Activated CD4-positive, alpha-beta T cell treated with anti-CD3 and anti-CD28 coated beads, Interleukin-2, amount 10 ng/mL, durations not matched to agents 24 days and 14 days (primary cell): ENCODE measurements at regions not wholly inside any gene's neighbourhood (a gene's known extent, or its start where the extent isn't known, plus 50 kb on each side); places are given as distances from the start of the nearest gene placed in this dataset.

ENCODE experiments used
- DNase-seq: peaks from one replicate; pipeline ENCODE4 v3.0.0; 2022
- H3K27ac Mint-ChIP-seq: one replicate; pipeline ENCODE4 v1.8.0; 2022; ENCODE audit warnings: mild to moderate bottlenecking, mixed read lengths
- H3K27me3 Mint-ChIP-seq: one replicate; pipeline ENCODE4 v1.8.0; 2022; ENCODE audit warnings: mixed read lengths
- H3K36me3 Mint-ChIP-seq: one replicate; pipeline ENCODE4 v1.8.0; 2022; ENCODE audit warnings: low read depth, mild to moderate bottlenecking, mixed read lengths
- H3K4me1 Mint-ChIP-seq: one replicate; pipeline ENCODE4 v1.8.0; 2021; ENCODE audit warnings: mixed read lengths
- H3K4me3 Mint-ChIP-seq: one replicate; pipeline ENCODE4 v1.8.0; 2022; ENCODE audit warnings: mild to moderate bottlenecking, moderate library complexity, mixed read lengths
- H3K9me3 Mint-ChIP-seq: one replicate; pipeline ENCODE4 v1.8.0; 2021; ENCODE audit warnings: mixed read lengths
- intact Hi-C: fragments of 100-400 bp; cut with micrococcal nuclease; formaldehyde crosslinking; loops from one replicate; pipeline ENCODE4 v1.15.1; 2023

- Mint-ChIP-seq H3K9me3 (peaks cover 5% of the 10 kb centered on the region), H3K27me3 (no peaks in the 10 kb centered on the region), H3K27ac (no peak overlapping the region), H3K36me3 (no peaks in the 10 kb centered on the region), H3K4me1 (no peaks in the 10 kb centered on the region), H3K4me3 (no peak overlapping the region)
- no peak for DNase-seq
- intact Hi-C loops, result no loop called here
Observed at GRCh38 chr6:92737983-92738382, 681.4 kb downstream of the EPHA7 start.

GRCh38 chr6:92723390-92723931 lies 695.9 kb downstream of the EPHA7 start:
- peak; percentile 58 for DNase-seq
- intact Hi-C loops, result no loop called here
- Mint-ChIP-seq H3K9me3 (peaks cover 5% of the 10 kb centered on the region), H3K36me3 (no peaks in the 10 kb centered on the region), H3K4me3 (no peak overlapping the region), H3K27me3 (no peaks in the 10 kb centered on the region), H3K4me1 (no peaks in the 10 kb centered on the region), H3K27ac (no peak overlapping the region)

GRCh38 chr6:92719773-92720172 lies 699.6 kb downstream of the EPHA7 start:
- no peak for DNase-seq
- no peaks in the 10 kb centered on the region for H3K36me3 Mint-ChIP-seq
- no peak overlapping the region for H3K4me3 Mint-ChIP-seq
- no peaks in the 10 kb centered on the region for H3K27me3 Mint-ChIP-seq
- no peaks in the 10 kb centered on the region for H3K4me1 Mint-ChIP-seq
- H3K27ac Mint-ChIP-seq, result no peak overlapping the region
- intact Hi-C loops, result no loop called here
- peaks cover 5% of the 10 kb centered on the region for H3K9me3 Mint-ChIP-seq

GRCh38 chr6:92716638-92717037 lies 702.7 kb downstream of the EPHA7 start:
- no peaks in the 10 kb centered on the region for H3K36me3 Mint-ChIP-seq
- no peaks in the 10 kb centered on the region for H3K9me3 Mint-ChIP-seq
- intact Hi-C loops, result no loop called here
- no peak overlapping the region for H3K4me3 Mint-ChIP-seq
- H3K27me3 Mint-ChIP-seq, result no peaks in the 10 kb centered on the region
- no peak overlapping the region for H3K27ac Mint-ChIP-seq
- no peaks in the 10 kb centered on the region for H3K4me1 Mint-ChIP-seq
- DNase-seq, result no peak

GRCh38 chr6:92715991-92716390 lies 703.4 kb downstream of the EPHA7 start:
- Mint-ChIP-seq H3K4me1 (no peaks in the 10 kb centered on the region), H3K9me3 (no peaks in the 10 kb centered on the region), H3K4me3 (no peak overlapping the region), H3K27me3 (no peaks in the 10 kb centered on the region), H3K27ac (no peak overlapping the region), H3K36me3 (no peaks in the 10 kb centered on the region)
- no peak for DNase-seq
- intact Hi-C loops, result no loop called here

- no peaks in the 10 kb centered on the region for H3K36me3 Mint-ChIP-seq
- no peaks in the 10 kb centered on the region for H3K9me3 Mint-ChIP-seq
- DNase-seq, result no peak
- H3K27me3 Mint-ChIP-seq, result no peaks in the 10 kb centered on the region
- H3K4me1 Mint-ChIP-seq, result no peaks in the 10 kb centered on the region
- no peak overlapping the region for H3K27ac Mint-ChIP-seq
- intact Hi-C loops, result no loop called here
- no peak overlapping the region for H3K4me3 Mint-ChIP-seq
Observed at GRCh38 chr6:92714346-92714745, 705.0 kb downstream of the EPHA7 start.

- no peaks in the 10 kb centered on the region for H3K4me1 Mint-ChIP-seq
Observed at GRCh38 chr6:92710048-92710447, 709.3 kb downstream of the EPHA7 start.

GRCh38 chr6:92708945-92709344 lies 710.4 kb downstream of the EPHA7 start:
- Mint-ChIP-seq H3K36me3 (no peaks in the 10 kb centered on the region), H3K9me3 (no peaks in the 10 kb centered on the region), H3K27ac (no peak overlapping the region), H3K4me3 (no peak overlapping the region), H3K4me1 (no peaks in the 10 kb centered on the region), H3K27me3 (no peaks in the 10 kb centered on the region)
- intact Hi-C loops, result no loop called here
- DNase-seq, result no peak

More at GRCh38 chr6:92710048-92710447, 709.3 kb downstream of the EPHA7 start:
- H3K9me3 Mint-ChIP-seq, result no peaks in the 10 kb centered on the region
- H3K27me3 Mint-ChIP-seq, result no peaks in the 10 kb centered on the region
- no peaks in the 10 kb centered on the region for H3K36me3 Mint-ChIP-seq
- H3K4me3 Mint-ChIP-seq, result no peak overlapping the region
- H3K27ac Mint-ChIP-seq, result no peak overlapping the region
- intact Hi-C loops, result no loop called here
- DNase-seq, result no peak

- Mint-ChIP-seq H3K4me3 (no peak overlapping the region), H3K27ac (no peak overlapping the region), H3K4me1 (no peaks in the 10 kb centered on the region), H3K27me3 (no peaks in the 10 kb centered on the region), H3K36me3 (no peaks in the 10 kb centered on the region), H3K9me3 (no peaks in the 10 kb centered on the region)
- intact Hi-C loops, result no loop called here
- no peak for DNase-seq
Observed at GRCh38 chr6:92708270-92708669, 711.1 kb downstream of the EPHA7 start.

- no peak for DNase-seq
Observed at GRCh38 chr6:92706976-92707375, 712.4 kb downstream of the EPHA7 start.

GRCh38 chr6:92701425-92702096 lies 717.8 kb downstream of the EPHA7 start:
- Mint-ChIP-seq H3K36me3 (no peaks in the 10 kb centered on the region), H3K4me3 (no peak overlapping the region), H3K27me3 (no peaks in the 10 kb centered on the region), H3K27ac (no peak overlapping the region), H3K4me1 (no peaks in the 10 kb centered on the region), H3K9me3 (no peaks in the 10 kb centered on the region)
- DNase-seq, result no peak
- intact Hi-C loops, result no loop called here

More at GRCh38 chr6:92706976-92707375, 712.4 kb downstream of the EPHA7 start:
- H3K4me3 Mint-ChIP-seq, result no peak overlapping the region
- no peak overlapping the region for H3K27ac Mint-ChIP-seq
- H3K4me1 Mint-ChIP-seq, result no peaks in the 10 kb centered on the region
- intact Hi-C loops, result no loop called here
- H3K27me3 Mint-ChIP-seq, result no peaks in the 10 kb centered on the region
- H3K9me3 Mint-ChIP-seq, result no peaks in the 10 kb centered on the region
- no peaks in the 10 kb centered on the region for H3K36me3 Mint-ChIP-seq

GRCh38 chr6:92700411-92700810 lies 718.9 kb downstream of the EPHA7 start:
- H3K4me3 Mint-ChIP-seq, result no peak overlapping the region
- intact Hi-C loops, result no loop called here
- no peak overlapping the region for H3K27ac Mint-ChIP-seq
- H3K36me3 Mint-ChIP-seq, result no peaks in the 10 kb centered on the region
- no peaks in the 10 kb centered on the region for H3K9me3 Mint-ChIP-seq
- no peaks in the 10 kb centered on the region for H3K4me1 Mint-ChIP-seq
- H3K27me3 Mint-ChIP-seq, result no peaks in the 10 kb centered on the region
- DNase-seq, result no peak

- no peak for DNase-seq
- H3K9me3 Mint-ChIP-seq, result no peaks in the 10 kb centered on the region
- H3K27ac Mint-ChIP-seq, result no peak overlapping the region
- H3K4me1 Mint-ChIP-seq, result no peaks in the 10 kb centered on the region
- no peak overlapping the region for H3K4me3 Mint-ChIP-seq
- intact Hi-C loops, result no loop called here
- no peaks in the 10 kb centered on the region for H3K36me3 Mint-ChIP-seq
- no peaks in the 10 kb centered on the region for H3K27me3 Mint-ChIP-seq
Observed at GRCh38 chr6:92690997-92691599, 728.3 kb downstream of the EPHA7 start.

- no peaks in the 10 kb centered on the region for H3K9me3 Mint-ChIP-seq
- no peaks in the 10 kb centered on the region for H3K36me3 Mint-ChIP-seq
- intact Hi-C loops, result no loop called here
- DNase-seq, result no peak
- H3K27ac Mint-ChIP-seq, result no peak overlapping the region
- H3K27me3 Mint-ChIP-seq, result no peaks in the 10 kb centered on the region
- no peak overlapping the region for H3K4me3 Mint-ChIP-seq
- H3K4me1 Mint-ChIP-seq, result no peaks in the 10 kb centered on the region
Observed at GRCh38 chr6:92688342-92688741, 731.0 kb downstream of the EPHA7 start.

GRCh38 chr6:92687278-92687677 lies 732.1 kb downstream of the EPHA7 start:
- intact Hi-C loops, result no loop called here
- Mint-ChIP-seq H3K4me3 (no peak overlapping the region), H3K4me1 (no peaks in the 10 kb centered on the region), H3K36me3 (no peaks in the 10 kb centered on the region), H3K9me3 (no peaks in the 10 kb centered on the region), H3K27me3 (no peaks in the 10 kb centered on the region), H3K27ac (no peak overlapping the region)
- DNase-seq, result no peak
